ENCODE measurements at regions not wholly inside any gene's neighbourhood (a gene's known extent, or its start where the extent isn't known, plus 50 kb on each side); places are given as distances from the start of the nearest gene placed in this dataset.
"Not testable (repeated sequence)": the region's sequence is repeated elsewhere in the genome, so short reads cannot be mapped to it uniquely, and the experiment has no call there.

DNA sequence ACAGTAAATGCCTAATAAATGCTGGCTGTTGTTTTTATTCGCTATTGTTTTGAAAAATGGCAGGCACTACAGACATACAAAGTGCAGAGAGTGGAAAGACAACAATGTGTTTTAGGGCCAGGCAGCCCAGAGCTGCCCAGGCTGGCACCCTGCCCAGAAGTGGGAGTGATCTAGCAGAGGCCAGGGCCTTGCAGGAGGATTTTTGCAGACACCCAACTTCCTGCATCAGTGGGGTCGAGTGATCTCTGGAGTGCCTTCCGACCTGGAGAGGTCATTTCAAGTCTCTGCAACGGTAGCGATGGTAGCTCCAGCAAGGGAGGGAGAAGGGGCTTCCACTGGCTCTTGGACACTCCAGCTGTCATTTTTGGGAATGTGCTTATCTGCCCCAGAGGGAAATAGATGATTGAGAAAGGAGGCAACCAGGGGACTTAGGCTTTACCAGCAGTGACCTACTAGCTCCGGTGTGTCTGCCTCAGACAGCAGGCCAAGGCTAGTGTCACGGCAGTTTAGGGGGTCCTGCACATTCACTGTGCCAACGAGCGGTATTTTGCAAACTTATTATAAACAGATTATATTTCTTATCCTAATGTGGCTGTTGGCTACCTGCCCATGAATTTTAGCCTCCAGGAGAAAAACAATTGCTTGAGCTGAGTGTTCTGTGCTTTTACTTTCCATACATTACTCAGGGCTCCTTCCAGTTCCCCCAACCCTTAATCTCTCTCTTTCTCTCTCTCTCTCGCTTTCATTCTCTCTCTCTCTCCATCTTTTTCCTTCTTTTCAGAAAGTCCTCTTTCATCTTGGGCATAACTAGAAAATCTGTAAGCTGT is 153.9 kb upstream of the PLGLB2 start:
- DNase-seq; H3K36me3 Mint-ChIP-seq (ENCODE audit: insufficient read depth, unreplicated experiment); H3K36me3 ChIP-seq (ENCODE audit: control insufficient read depth, insufficient read depth, low read length); BruUV-seq (replicated peaks); H3K4me3 Mint-ChIP-seq (ENCODE audit: unreplicated experiment); H3K9me3 Mint-ChIP-seq (ENCODE audit: unreplicated experiment); intact Hi-C loops (cut with micrococcal nuclease; ENCODE audit: unreplicated experiment); CTCF ChIA-PET; H3K4me1 Mint-ChIP-seq (ENCODE audit: low read depth, unreplicated experiment); H3K9me3 ChIP-seq; H3K27ac Mint-ChIP-seq (ENCODE audit: unreplicated experiment); H3K27me3 ChIP-seq (replicated peaks; ENCODE audit: control insufficient read depth, insufficient read depth, low read length); H3K4me3 ChIP-seq (ENCODE audit: low read depth, low read length); POLR2A ChIA-PET; H3K4me1 ChIP-seq; H3K27me3 Mint-ChIP-seq (ENCODE audit: insufficient read depth, unreplicated experiment): not testable (repeated sequence)

GRCh38 chr2:87594611-87594992 is 153.3 kb upstream of the PLGLB2 start:
- H3K36me3 Mint-ChIP-seq (ENCODE audit: insufficient read depth, unreplicated experiment); H3K27ac Mint-ChIP-seq (ENCODE audit: unreplicated experiment); H3K27me3 ChIP-seq (replicated peaks; ENCODE audit: control insufficient read depth, insufficient read depth, low read length); intact Hi-C loops (cut with micrococcal nuclease; ENCODE audit: unreplicated experiment); H3K9me3 ChIP-seq; H3K4me1 Mint-ChIP-seq (ENCODE audit: low read depth, unreplicated experiment); H3K4me1 ChIP-seq; CTCF ChIA-PET; DNase-seq; H3K9me3 Mint-ChIP-seq (ENCODE audit: unreplicated experiment); H3K36me3 ChIP-seq (ENCODE audit: control insufficient read depth, insufficient read depth, low read length); H3K27me3 Mint-ChIP-seq (ENCODE audit: insufficient read depth, unreplicated experiment); H3K4me3 ChIP-seq (ENCODE audit: low read depth, low read length); BruUV-seq (replicated peaks); H3K4me3 Mint-ChIP-seq (ENCODE audit: unreplicated experiment); POLR2A ChIA-PET: not testable (repeated sequence)

DNA sequence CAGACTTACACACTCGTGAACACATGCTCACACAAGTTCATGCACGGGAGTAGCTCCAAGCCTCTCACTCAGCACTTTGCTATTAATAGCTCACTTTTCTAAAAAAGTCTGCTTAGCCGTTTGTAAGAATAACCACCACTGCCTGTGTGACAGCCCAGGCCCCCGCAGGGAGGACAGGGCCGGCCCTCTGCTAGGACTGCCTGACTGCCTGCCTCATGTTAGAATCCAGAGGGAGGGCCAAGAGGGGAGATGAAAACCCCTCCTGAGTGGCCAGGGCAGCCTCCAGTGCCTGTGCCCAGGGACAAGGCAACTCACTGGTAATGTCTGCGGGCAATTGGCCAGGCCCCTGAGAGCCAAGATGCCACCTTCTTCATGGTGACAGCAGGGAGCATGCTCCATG is 152.9 kb upstream of the PLGLB2 start:
- CTCF ChIA-PET; H3K9me3 ChIP-seq; H3K27me3 ChIP-seq (replicated peaks; ENCODE audit: control insufficient read depth, insufficient read depth, low read length); H3K27ac Mint-ChIP-seq (ENCODE audit: unreplicated experiment); DNase-seq; H3K4me3 ChIP-seq (ENCODE audit: low read depth, low read length); H3K36me3 ChIP-seq (ENCODE audit: control insufficient read depth, insufficient read depth, low read length); intact Hi-C loops (cut with micrococcal nuclease; ENCODE audit: unreplicated experiment); H3K4me1 ChIP-seq; H3K36me3 Mint-ChIP-seq (ENCODE audit: insufficient read depth, unreplicated experiment); BruUV-seq (replicated peaks); H3K27me3 Mint-ChIP-seq (ENCODE audit: insufficient read depth, unreplicated experiment); POLR2A ChIA-PET; H3K4me3 Mint-ChIP-seq (ENCODE audit: unreplicated experiment); H3K4me1 Mint-ChIP-seq (ENCODE audit: low read depth, unreplicated experiment); H3K9me3 Mint-ChIP-seq (ENCODE audit: unreplicated experiment): not testable (repeated sequence)

DNA sequence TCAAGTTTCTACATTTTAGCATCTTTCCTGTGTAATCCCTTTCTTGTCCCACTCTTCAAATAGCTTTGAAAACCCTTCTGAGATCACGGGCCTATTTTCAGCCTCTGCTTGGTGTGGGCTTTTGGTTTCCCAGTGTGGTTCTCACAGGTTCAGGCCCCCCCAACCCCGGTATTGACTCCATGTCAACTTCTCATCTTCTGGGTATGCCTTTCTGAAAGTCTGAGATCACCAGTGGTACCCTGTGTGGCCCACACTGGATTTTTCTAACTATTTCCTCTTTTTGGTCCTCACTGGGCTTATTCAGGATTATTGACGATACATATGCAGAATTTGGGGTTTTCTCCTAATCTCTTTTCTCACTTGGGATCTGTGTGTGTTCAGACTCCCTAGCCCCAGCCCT is 146.9 kb upstream of the PLGLB2 start:
- H3K27ac Mint-ChIP-seq (ENCODE audit: unreplicated experiment); CTCF ChIA-PET; H3K36me3 ChIP-seq (ENCODE audit: control insufficient read depth, insufficient read depth, low read length); H3K4me1 Mint-ChIP-seq (ENCODE audit: low read depth, unreplicated experiment); H3K4me3 Mint-ChIP-seq (ENCODE audit: unreplicated experiment); H3K27me3 ChIP-seq (replicated peaks; ENCODE audit: control insufficient read depth, insufficient read depth, low read length); DNase-seq; H3K4me3 ChIP-seq (ENCODE audit: low read depth, low read length); POLR2A ChIA-PET; intact Hi-C loops (cut with micrococcal nuclease; ENCODE audit: unreplicated experiment); BruUV-seq (replicated peaks); H3K36me3 Mint-ChIP-seq (ENCODE audit: insufficient read depth, unreplicated experiment); H3K4me1 ChIP-seq; H3K9me3 Mint-ChIP-seq (ENCODE audit: unreplicated experiment); H3K27me3 Mint-ChIP-seq (ENCODE audit: insufficient read depth, unreplicated experiment); H3K9me3 ChIP-seq: not testable (repeated sequence)

DNA sequence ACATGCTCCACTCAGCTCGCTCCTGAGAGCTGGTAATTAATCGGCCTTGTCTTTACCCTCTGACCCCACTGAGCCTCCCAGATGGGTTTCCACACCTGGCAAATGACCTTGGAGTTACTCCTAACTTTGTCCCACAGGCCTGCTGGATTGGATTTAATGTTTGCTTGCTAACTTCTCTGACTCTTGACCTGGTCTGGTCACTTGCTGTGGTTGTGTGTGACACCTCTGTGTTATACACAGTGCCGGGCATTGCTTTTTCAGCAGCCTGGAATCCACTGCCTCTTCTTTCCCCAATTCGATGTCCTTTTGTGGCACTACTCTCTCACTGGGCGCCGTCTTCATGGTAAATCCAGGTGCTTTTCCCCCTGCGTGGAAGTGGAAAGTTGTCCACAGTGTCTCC is 145.8 kb upstream of the PLGLB2 start:
- H3K27me3 ChIP-seq (replicated peaks; ENCODE audit: control insufficient read depth, insufficient read depth, low read length); H3K4me3 ChIP-seq (ENCODE audit: low read depth, low read length); H3K27me3 Mint-ChIP-seq (ENCODE audit: insufficient read depth, unreplicated experiment); H3K4me1 ChIP-seq; POLR2A ChIA-PET; H3K27ac Mint-ChIP-seq (ENCODE audit: unreplicated experiment); H3K9me3 ChIP-seq; BruUV-seq (replicated peaks); H3K36me3 ChIP-seq (ENCODE audit: control insufficient read depth, insufficient read depth, low read length); intact Hi-C loops (cut with micrococcal nuclease; ENCODE audit: unreplicated experiment); H3K36me3 Mint-ChIP-seq (ENCODE audit: insufficient read depth, unreplicated experiment); H3K4me3 Mint-ChIP-seq (ENCODE audit: unreplicated experiment); H3K4me1 Mint-ChIP-seq (ENCODE audit: low read depth, unreplicated experiment); CTCF ChIA-PET; H3K9me3 Mint-ChIP-seq (ENCODE audit: unreplicated experiment); DNase-seq: not testable (repeated sequence)

DNA sequence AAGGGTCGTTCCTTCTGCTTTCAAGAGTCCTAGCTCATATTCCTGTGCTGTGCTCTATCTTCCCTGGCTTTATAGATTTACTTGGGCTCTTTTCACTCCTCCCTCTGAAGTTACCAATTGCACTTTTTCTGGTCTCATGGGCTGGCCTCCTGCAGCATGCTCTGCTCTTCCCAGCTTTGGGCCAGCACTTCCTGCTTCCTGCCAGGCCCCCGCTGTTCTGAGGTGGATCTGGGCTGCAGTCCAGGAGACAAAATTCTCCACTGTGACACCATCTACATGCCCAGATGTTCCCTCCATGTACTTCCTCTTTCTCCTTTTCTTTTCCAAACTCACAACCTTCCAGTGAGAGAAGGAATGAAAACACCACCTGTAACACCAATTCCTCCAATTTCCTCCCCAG is 145.2 kb upstream of the PLGLB2 start:
- H3K9me3 ChIP-seq; H3K9me3 Mint-ChIP-seq (ENCODE audit: unreplicated experiment); DNase-seq; H3K4me3 Mint-ChIP-seq (ENCODE audit: unreplicated experiment); H3K4me1 ChIP-seq; H3K4me3 ChIP-seq (ENCODE audit: low read depth, low read length); H3K36me3 Mint-ChIP-seq (ENCODE audit: insufficient read depth, unreplicated experiment); H3K27ac Mint-ChIP-seq (ENCODE audit: unreplicated experiment); H3K4me1 Mint-ChIP-seq (ENCODE audit: low read depth, unreplicated experiment); POLR2A ChIA-PET; H3K27me3 ChIP-seq (replicated peaks; ENCODE audit: control insufficient read depth, insufficient read depth, low read length); CTCF ChIA-PET; BruUV-seq (replicated peaks); H3K36me3 ChIP-seq (ENCODE audit: control insufficient read depth, insufficient read depth, low read length); H3K27me3 Mint-ChIP-seq (ENCODE audit: insufficient read depth, unreplicated experiment); intact Hi-C loops (cut with micrococcal nuclease; ENCODE audit: unreplicated experiment): not testable (repeated sequence)

- intact Hi-C loops (cut with micrococcal nuclease; ENCODE audit: unreplicated experiment); H3K4me3 ChIP-seq (ENCODE audit: low read depth, low read length); H3K27me3 Mint-ChIP-seq (ENCODE audit: insufficient read depth, unreplicated experiment); H3K4me1 Mint-ChIP-seq (ENCODE audit: low read depth, unreplicated experiment); H3K9me3 ChIP-seq; POLR2A ChIA-PET; H3K4me3 Mint-ChIP-seq (ENCODE audit: unreplicated experiment); H3K9me3 Mint-ChIP-seq (ENCODE audit: unreplicated experiment); DNase-seq; H3K36me3 ChIP-seq (ENCODE audit: control insufficient read depth, insufficient read depth, low read length); H3K27ac Mint-ChIP-seq (ENCODE audit: unreplicated experiment); H3K4me1 ChIP-seq; CTCF ChIA-PET; H3K36me3 Mint-ChIP-seq (ENCODE audit: insufficient read depth, unreplicated experiment); BruUV-seq (replicated peaks); H3K27me3 ChIP-seq (replicated peaks; ENCODE audit: control insufficient read depth, insufficient read depth, low read length): not testable (repeated sequence)
Observed at GRCh38 chr2:87603418-87604278, 144.2 kb upstream of the PLGLB2 start.
